HCT116 (cell line): ENCODE measurements at regions not wholly inside any gene's neighbourhood (a gene's known extent, or its start where the extent isn't known, plus 50 kb on each side); places are given as distances from the start of the nearest gene placed in this dataset.

Experiments used
- ATAC-seq: fragments of 200-7000 bp; cut with Tn5 transposase; 2 replicates; pipeline ENCODE4 v1.9.1; 2020; ENCODE audit warnings: mild to moderate bottlenecking, moderate library complexity
- BruUV-seq: library from RNA; stranded (reverse); fragments of 400-500 nt; replicated peaks from 2 replicates; lab custom pipeline; 2021; lab: Mats Ljungman, UMichigan
- CTCF ChIA-PET: fragments of 300-600 bp; sonication (Branson Sonifier 250); formaldehyde crosslinking; loops from one replicate; lab custom pipeline; 2021; ENCODE audit warnings: antibody characterized with exemption; lab: Charles Lee
- POLR2A ChIA-PET: fragments of 300-600, 350-600 bp; sonication (Branson Sonifier 250); formaldehyde crosslinking; loops from one replicate; lab custom pipeline; 2021; ENCODE audit warnings: antibody characterized with exemption; lab: Charles Lee
- RAD21 ChIA-PET, 2 experiments: fragments of 300-600 bp; sonication (Branson Sonifier 250); formaldehyde crosslinking; loops; one replicate each; lab custom pipeline; 2023; ENCODE audit warnings: low total read pairs in 2 of 2; ENCODE audit not compliant: uncharacterized antibody in 2 of 2, unreplicated experiment in 2 of 2, low non-redundant PET in 1 of 2; lab: Charles Lee
- DNase-seq: peaks from one replicate; pipeline ENCODE4 v3.0.0-alpha.2; 2010; ENCODE audit warnings: low read depth, low spot score
- H2AFZ ChIP-seq: fragments of 200-600 bp; shearing (Covaris generic), sonication (generic); 2 replicates; pipeline ENCODE4 v1.6.1; 2017; ENCODE audit warnings: low read depth, mixed run types, mixed read lengths, antibody characterized with exemption, low read length; ENCODE audit not compliant: poor library complexity, severe bottlenecking
- H3K27ac ChIP-seq: 2 replicates; pipeline ENCODE4 v1.5.1; 2012; ENCODE audit warnings: low read depth, low read length
- H3K27me3 ChIP-seq: fragments of 200-600 bp; sonication (generic); 2 replicates; pipeline ENCODE4 v1.6.1; 2016; ENCODE audit warnings: mixed run types, low read length, mixed read lengths; ENCODE audit not compliant: insufficient read depth
- H3K36me3 ChIP-seq, 2 experiments: fragments of 200-500 bp in 1 of 2; fragments of 200-600 bp in 1 of 2; sonication (Bioruptor generic) in 1 of 2; sonication (generic) in 1 of 2; 2 replicates each; pipeline versions ENCODE4 v1.5.1 to v1.6.1; 2014 to 2016; ENCODE audit warnings: low read length in 2 of 2, inconsistent platforms in 1 of 2, mixed read lengths in 1 of 2, mixed run types in 1 of 2; ENCODE audit not compliant: insufficient read depth in 2 of 2, control insufficient read depth in 1 of 2
- H3K4me1 ChIP-seq, 2 experiments: fragments of 200-600 bp in 1 of 2; sonication (generic) in 1 of 2; 2 replicates each; pipeline versions ENCODE4 v1.5.1 to v1.6.1; 2012 to 2017; ENCODE audit warnings: low read length in 2 of 2, inconsistent platforms in 1 of 2, mild to moderate bottlenecking in 1 of 2, mixed read lengths in 1 of 2, mixed run types in 1 of 2, moderate library complexity in 1 of 2; ENCODE audit not compliant: insufficient read depth in 2 of 2, control insufficient read depth in 1 of 2
- H3K4me2 ChIP-seq: fragments of 200-600 bp; sonication (generic); 2 replicates; pipeline ENCODE4 v1.6.1; 2017; ENCODE audit warnings: mixed run types, low read length, mixed read lengths
- H3K4me3 ChIP-seq, 2 experiments: fragments of 200-600 bp in 1 of 2; sonication (generic) in 1 of 2; replicated peaks in 1 of 2; 2 replicates each; pipeline ENCODE4 v1.5.1; 2011 to 2016; ENCODE audit warnings: low read length in 2 of 2, control low read depth in 1 of 2, low read depth in 1 of 2, mild to moderate bottlenecking in 1 of 2, mixed read lengths in 1 of 2, mixed run types in 1 of 2
- H3K79me2 ChIP-seq: fragments of 200-600 bp; sonication (generic); 2 replicates; pipeline ENCODE4 v1.6.1; 2017; ENCODE audit warnings: mild to moderate bottlenecking, mixed run types, low read length, moderate library complexity, mixed read lengths; ENCODE audit not compliant: insufficient read depth
- H3K9ac ChIP-seq: fragments of 200-600 bp; sonication (generic); 2 replicates; pipeline ENCODE4 v1.6.1; 2016; ENCODE audit warnings: low read length, mixed read lengths
- H3K9me2 ChIP-seq: fragments of 200-600 bp; sonication (generic), shearing (Covaris generic); 2 replicates; pipeline ENCODE4 v1.6.1; 2017; ENCODE audit warnings: mixed run types, mild to moderate bottlenecking, moderate library complexity; ENCODE audit not compliant: insufficient read depth
- H3K9me3 ChIP-seq, 2 experiments: fragments of 200-500 bp in 1 of 2; fragments of 200-600 bp in 1 of 2; sonication (Bioruptor generic) in 1 of 2; sonication (generic) in 1 of 2; 2 replicates each; pipeline ENCODE4 v1.6.1; 2014 to 2017; ENCODE audit warnings: low read length in 2 of 2, mixed read lengths in 2 of 2, inconsistent platforms in 1 of 2, low read depth in 1 of 2, mild to moderate bottlenecking in 1 of 2, mixed run types in 1 of 2, moderate library complexity in 1 of 2; ENCODE audit not compliant: control insufficient read depth in 1 of 2, insufficient read depth in 1 of 2
- H4K20me1 ChIP-seq: fragments of 200-600 bp; sonication (generic), shearing (Covaris generic); 2 replicates; pipeline ENCODE4 v1.6.1; 2017; ENCODE audit warnings: mixed run types, mild to moderate bottlenecking, moderate library complexity; ENCODE audit not compliant: insufficient read depth
- CBX3 ChIP-seq: IDR thresholded peaks from 2 replicates; pipeline ENCODE4 v1.6.1; 2012; ENCODE audit warnings: low read depth
- CEBPB ChIP-seq: IDR thresholded peaks from 2 replicates; pipeline ENCODE4 v1.6.1; 2012; ENCODE audit warnings: low read depth
- EZH2 ChIP-seq: fragments of 200-600 bp; sonication (generic); IDR thresholded peaks from 2 replicates; pipeline ENCODE4 v1.6.1; 2017; ENCODE audit warnings: antibody characterized with exemption, mixed run types
- EZH2phosphoT487 ChIP-seq: fragments of 200-600 bp; IDR thresholded peaks from 2 replicates; pipeline ENCODE4 v1.6.1; 2018; ENCODE audit warnings: antibody characterized with exemption, borderline replicate concordance
- FOSL1 ChIP-seq: IDR thresholded peaks from 2 replicates; pipeline ENCODE4 v1.6.1; 2012; ENCODE audit warnings: low read depth
- JUND ChIP-seq: IDR thresholded peaks from 2 replicates; pipeline ENCODE4 v1.6.1; 2012
- POLR2A ChIP-seq: IDR thresholded peaks from 2 replicates; pipeline ENCODE4 v1.7.0; 2011; ENCODE audit warnings: borderline replicate concordance; ENCODE audit not compliant: insufficient read depth, insufficient read length; ENCODE audit errors: extremely low read depth
- SIN3A ChIP-seq: IDR thresholded peaks from 2 replicates; pipeline ENCODE4 v1.6.1; 2012; ENCODE audit warnings: low read depth
- SP1 ChIP-seq: IDR thresholded peaks from 2 replicates; pipeline ENCODE4 v1.6.1; 2012; ENCODE audit warnings: low read depth
- SRF ChIP-seq: IDR thresholded peaks from 2 replicates; pipeline ENCODE4 v1.6.1; 2012; ENCODE audit warnings: low read depth
- TCF7L2 ChIP-seq: IDR thresholded peaks from 2 replicates; pipeline ENCODE4 v1.7.0; 2011; ENCODE audit warnings: borderline replicate concordance, inconsistent platforms; ENCODE audit not compliant: insufficient read depth, insufficient read length; ENCODE audit errors: extremely low read depth
- ZNF274 ChIP-seq: fragments of 200-500 bp; sonication (Bioruptor generic); IDR thresholded peaks from 2 replicates; pipeline ENCODE4 v1.6.1; 2014; ENCODE audit warnings: mild to moderate bottlenecking, low read depth, low read length, inconsistent platforms
- intact Hi-C: fragments of 100-400 bp; cut with micrococcal nuclease; formaldehyde crosslinking; loops from 2 replicates; pipeline ENCODE4 v1.10.0; 2022
- TF ChIP-seq, protein P1 (sequence below): IDR thresholded peaks from 2 replicates; pipeline ENCODE4 v1.6.1; 2012
- TF ChIP-seq, protein P2 (sequence below): IDR thresholded peaks from 2 replicates; pipeline ENCODE4 v1.6.1; 2012
- TF ChIP-seq, protein P3 (sequence below): IDR thresholded peaks from 2 replicates; pipeline ENCODE4 v1.6.1; 2012; ENCODE audit warnings: low read depth

DNA sequence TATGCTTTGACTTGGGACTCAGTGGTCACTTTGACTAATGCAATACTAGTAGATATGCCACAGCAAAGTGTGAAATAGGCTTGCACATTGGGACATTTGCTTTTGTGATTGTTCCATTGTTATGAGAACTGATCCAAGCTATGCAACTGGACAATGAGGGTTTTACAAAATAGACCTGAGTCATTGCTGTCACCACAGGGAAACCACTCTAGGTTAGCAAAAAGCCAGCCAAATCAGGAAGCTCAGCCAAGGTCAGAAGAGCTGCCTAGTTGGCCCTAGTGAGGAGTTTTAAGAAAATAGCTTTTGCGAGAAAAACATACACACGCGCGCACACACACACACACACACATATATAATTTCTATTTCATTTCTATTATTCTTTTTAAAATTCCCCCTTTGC is 452.4 kb upstream of the CDH7 start:
- intact Hi-C loops = no loop called here
- RAD21 ChIA-PET = no interaction called here
- Histone ChIP-seq H3K9ac (no peak overlapping the region), H4K20me1 (no peaks in the 10 kb centered on the region), H3K4me3 (no peak overlapping the region), H3K9me2 (no peaks in the 10 kb centered on the region), H3K27ac (no peak overlapping the region), H2AFZ (no peak overlapping the region), H3K9me3 (peaks cover 0 to 3% of the 10 kb centered on the region in 2 experiments; a peak in 2 of 4 replicates), H3K27me3 (no peaks in the 10 kb centered on the region), H3K4me2 (no peak overlapping the region), H3K79me2 (no peaks in the 10 kb centered on the region), H3K4me1 (no peaks in the 10 kb centered on the region), H3K36me3 (no peaks in the 10 kb centered on the region)
- CTCF ChIA-PET = no interaction called here
- POLR2A ChIA-PET = no interaction called here
- no TSS peak for BruUV-seq
- ATAC-seq = no peak
- no peak for TF ChIP-seq SIN3A
- no peak for TF ChIP-seq SP1
- TF ChIP-seq EZH2phosphoT487 = no peak
- TF ChIP-seq, protein P1, sequence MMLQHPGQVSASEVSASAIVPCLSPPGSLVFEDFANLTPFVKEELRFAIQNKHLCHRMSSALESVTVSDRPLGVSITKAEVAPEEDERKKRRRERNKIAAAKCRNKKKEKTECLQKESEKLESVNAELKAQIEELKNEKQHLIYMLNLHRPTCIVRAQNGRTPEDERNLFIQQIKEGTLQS = no peak
- TF ChIP-seq POLR2A = no peak
- no peak for TF ChIP-seq EZH2
- no peak for TF ChIP-seq SRF
- no peak for TF ChIP-seq ZNF274
- TF ChIP-seq JUND = no peak
- TF ChIP-seq FOSL1 = no peak
- DNase-seq = no peak

DNA sequence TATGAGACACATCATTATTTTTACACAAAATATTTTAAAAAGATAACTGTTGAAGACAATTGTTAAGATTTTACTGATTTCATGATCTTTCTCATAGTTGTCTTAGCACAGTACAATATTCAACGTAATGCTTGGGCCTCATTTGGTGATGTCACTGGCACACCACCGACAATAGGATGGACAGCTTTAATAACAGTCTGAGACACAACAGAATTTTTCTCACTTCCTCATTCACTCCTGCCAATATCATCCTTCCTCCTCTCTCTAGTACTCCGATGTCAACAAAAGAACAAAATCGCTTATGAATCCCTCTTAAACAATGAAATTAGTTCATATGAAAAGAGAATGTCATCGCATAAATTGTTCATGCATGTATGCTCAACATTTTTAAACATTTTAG is 461.9 kb upstream of the CDH7 start:
- no peak overlapping the region for H3K4me2 ChIP-seq
- TF ChIP-seq CEBPB (no peak), TCF7L2 (no peak), CBX3 (no peak)
- TF ChIP-seq, protein P2, sequence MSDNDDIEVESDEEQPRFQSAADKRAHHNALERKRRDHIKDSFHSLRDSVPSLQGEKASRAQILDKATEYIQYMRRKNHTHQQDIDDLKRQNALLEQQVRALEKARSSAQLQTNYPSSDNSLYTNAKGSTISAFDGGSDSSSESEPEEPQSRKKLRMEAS = no peak
- TF ChIP-seq, protein P3, sequence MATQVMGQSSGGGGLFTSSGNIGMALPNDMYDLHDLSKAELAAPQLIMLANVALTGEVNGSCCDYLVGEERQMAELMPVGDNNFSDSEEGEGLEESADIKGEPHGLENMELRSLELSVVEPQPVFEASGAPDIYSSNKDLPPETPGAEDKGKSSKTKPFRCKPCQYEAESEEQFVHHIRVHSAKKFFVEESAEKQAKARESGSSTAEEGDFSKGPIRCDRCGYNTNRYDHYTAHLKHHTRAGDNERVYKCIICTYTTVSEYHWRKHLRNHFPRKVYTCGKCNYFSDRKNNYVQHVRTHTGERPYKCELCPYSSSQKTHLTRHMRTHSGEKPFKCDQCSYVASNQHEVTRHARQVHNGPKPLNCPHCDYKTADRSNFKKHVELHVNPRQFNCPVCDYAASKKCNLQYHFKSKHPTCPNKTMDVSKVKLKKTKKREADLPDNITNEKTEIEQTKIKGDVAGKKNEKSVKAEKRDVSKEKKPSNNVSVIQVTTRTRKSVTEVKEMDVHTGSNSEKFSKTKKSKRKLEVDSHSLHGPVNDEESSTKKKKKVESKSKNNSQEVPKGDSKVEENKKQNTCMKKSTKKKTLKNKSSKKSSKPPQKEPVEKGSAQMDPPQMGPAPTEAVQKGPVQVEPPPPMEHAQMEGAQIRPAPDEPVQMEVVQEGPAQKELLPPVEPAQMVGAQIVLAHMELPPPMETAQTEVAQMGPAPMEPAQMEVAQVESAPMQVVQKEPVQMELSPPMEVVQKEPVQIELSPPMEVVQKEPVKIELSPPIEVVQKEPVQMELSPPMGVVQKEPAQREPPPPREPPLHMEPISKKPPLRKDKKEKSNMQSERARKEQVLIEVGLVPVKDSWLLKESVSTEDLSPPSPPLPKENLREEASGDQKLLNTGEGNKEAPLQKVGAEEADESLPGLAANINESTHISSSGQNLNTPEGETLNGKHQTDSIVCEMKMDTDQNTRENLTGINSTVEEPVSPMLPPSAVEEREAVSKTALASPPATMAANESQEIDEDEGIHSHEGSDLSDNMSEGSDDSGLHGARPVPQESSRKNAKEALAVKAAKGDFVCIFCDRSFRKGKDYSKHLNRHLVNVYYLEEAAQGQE = no peak
- RAD21 ChIA-PET = no interaction called here
- H3K79me2 ChIP-seq = no peaks in the 10 kb centered on the region
- POLR2A ChIA-PET = no interaction called here
- DNase-seq = no peak
- H3K4me1 ChIP-seq = no peaks in the 10 kb centered on the region
- H3K36me3 ChIP-seq = no peaks in the 10 kb centered on the region
- H3K9me3 ChIP-seq = peaks cover 3 to 20% of the 10 kb centered on the region in 2 experiments; a peak in 2 of 4 replicates
- BruUV-seq = no TSS peak
- H3K4me3 ChIP-seq = no peak overlapping the region
- H2AFZ ChIP-seq = no peak overlapping the region
- H3K9ac ChIP-seq = no peak overlapping the region
- intact Hi-C loops = no loop called here
- no peaks in the 10 kb centered on the region for H3K27me3 ChIP-seq
- no peaks in the 10 kb centered on the region for H3K9me2 ChIP-seq
- H4K20me1 ChIP-seq = no peaks in the 10 kb centered on the region
- ATAC-seq = no peak
- no peak overlapping the region for H3K27ac ChIP-seq
- CTCF ChIA-PET = no interaction called here
